Muscle layer of colon (tissue), 2 donors: ENCODE measurements at regions not wholly inside any gene's neighbourhood (a gene's known extent, or its start where the extent isn't known, plus 50 kb on each side); places are given as distances from the start of the nearest gene placed in this dataset.
A peak's percentile ranks its signal among the peaks of the same experiment; 100 is the strongest.

ENCODE experiments used
- H3K27ac ChIP-seq: one replicate; pipeline ENCODE4 v1.7.0; 2013; ENCODE audit warnings: low read depth, mild to moderate bottlenecking, low read length, moderate library complexity
- H3K27me3 ChIP-seq, 2 donors: one replicate each; pipeline ENCODE4 v1.7.0; 2013; ENCODE audit warnings: low read length in 2 of 2, mild to moderate bottlenecking in 2 of 2; ENCODE audit not compliant: insufficient read depth in 2 of 2, control insufficient read depth in 1 of 2
- H3K36me3 ChIP-seq: one replicate; pipeline ENCODE4 v1.7.0; 2013; ENCODE audit warnings: mild to moderate bottlenecking, low read length; ENCODE audit not compliant: insufficient read depth
- H3K4me1 ChIP-seq: one replicate; pipeline ENCODE4 v1.7.0; 2013; ENCODE audit warnings: mild to moderate bottlenecking, low read length; ENCODE audit not compliant: insufficient read depth
- H3K4me3 ChIP-seq, 2 donors: one replicate each; pipeline ENCODE4 v1.7.0; 2013; ENCODE audit warnings: low read length in 2 of 2, low read depth in 1 of 2, mild to moderate bottlenecking in 1 of 2, moderate library complexity in 1 of 2
- H3K9ac ChIP-seq: one replicate; pipeline ENCODE4 v1.7.0; 2013; ENCODE audit warnings: low read length
- H3K9me3 ChIP-seq: one replicate; pipeline ENCODE4 v1.7.0; 2013; ENCODE audit warnings: mild to moderate bottlenecking, low read length
- donor health status: abdominal sarcoma.
- donor health status: Adenocarcinoma of cecum.

DNA sequence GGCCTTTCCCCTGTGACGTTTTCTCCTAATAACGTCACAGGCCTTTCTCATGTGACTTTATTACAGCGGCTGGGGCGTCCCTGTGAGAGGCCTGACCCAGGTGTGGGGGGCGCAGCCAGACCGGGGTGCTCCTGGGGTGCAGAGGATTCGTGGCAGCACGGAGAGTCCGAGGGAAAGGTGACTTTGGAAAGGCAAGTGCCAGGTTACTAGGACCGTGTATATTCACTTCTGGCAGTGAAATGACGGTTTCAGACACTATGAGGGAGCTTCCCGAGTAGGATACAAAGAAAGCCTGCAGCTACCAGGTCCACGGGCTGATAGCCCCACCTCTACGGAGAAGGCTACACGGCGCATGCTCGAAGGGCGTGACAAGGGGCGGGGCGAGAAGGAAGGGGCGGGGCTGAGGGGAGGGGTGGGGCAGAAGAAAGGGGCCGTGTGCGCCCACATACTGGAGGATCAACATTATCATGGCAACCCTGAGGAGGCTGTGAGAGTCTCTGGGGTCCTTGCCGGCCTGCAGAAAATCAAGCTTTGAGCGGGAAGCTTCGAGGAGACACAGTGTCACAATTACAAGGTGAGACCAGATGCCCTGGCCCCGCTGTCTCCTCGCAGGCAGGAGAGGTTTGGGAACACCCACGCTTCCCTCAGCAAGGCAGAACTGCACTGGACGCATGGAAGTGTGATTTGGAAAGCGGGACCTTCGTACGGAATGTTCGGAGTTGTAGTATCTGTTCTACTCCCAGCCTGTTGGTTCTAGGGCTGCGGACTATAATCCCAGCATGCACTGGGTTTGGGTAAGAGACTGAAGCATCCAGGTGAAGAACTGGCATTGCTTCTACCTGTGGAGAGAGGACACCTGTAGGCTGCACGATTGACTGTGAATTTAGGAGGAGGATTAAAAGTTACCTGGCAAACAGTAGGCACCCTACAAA is 54.4 kb upstream of the ZNF337 start:
- no peaks in the 10 kb centered on the region for H3K9me3 ChIP-seq
- H3K36me3 ChIP-seq, result no peaks in the 10 kb centered on the region
- peak overlapping the region; percentile 26 to 65 for H3K4me3 ChIP-seq
- H3K27me3 ChIP-seq, result no peaks in the 10 kb centered on the region
- H3K9ac ChIP-seq, result no peak overlapping the region
- H3K4me1 ChIP-seq, result no peaks in the 10 kb centered on the region
- no peak overlapping the region for H3K27ac ChIP-seq

DNA sequence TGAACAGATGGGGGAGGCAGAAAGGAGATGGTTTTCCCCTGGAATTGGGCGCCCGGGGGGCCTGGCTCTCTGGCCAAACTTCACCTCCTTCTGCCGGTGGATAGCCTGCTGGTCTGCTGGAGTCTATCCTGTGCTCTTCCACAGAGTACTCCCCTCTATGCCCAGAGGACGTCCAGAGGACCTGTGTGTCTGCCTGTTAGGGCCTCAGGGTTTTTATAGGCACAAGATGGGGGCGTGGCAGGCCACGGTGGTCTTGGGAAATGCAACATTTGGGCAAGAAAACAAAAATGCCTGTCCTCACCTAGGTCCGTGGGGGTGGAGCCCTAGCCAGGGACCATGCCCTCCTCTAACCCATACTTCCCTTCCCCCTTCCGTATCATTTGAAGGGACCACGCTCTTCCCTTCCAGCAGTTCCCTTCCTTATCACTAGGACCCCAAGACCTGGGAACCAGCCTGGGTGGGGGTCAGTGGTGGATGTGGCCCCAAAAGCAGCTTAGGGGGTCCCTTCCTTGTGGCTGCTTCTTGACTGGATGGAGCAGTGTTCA is 53.6 kb upstream of the ZNF337 start:
- Histone ChIP-seq H3K27me3 (no peaks in the 10 kb centered on the region), H3K9me3 (no peaks in the 10 kb centered on the region), H3K27ac (no peak overlapping the region), H3K4me3 (peak overlapping the region; percentile 26 to 65), H3K36me3 (no peaks in the 10 kb centered on the region), H3K9ac (no peak overlapping the region), H3K4me1 (no peaks in the 10 kb centered on the region)

- Histone ChIP-seq H3K4me1 (no peaks in the 10 kb centered on the region), H3K27ac (no peak overlapping the region), H3K9ac (no peak overlapping the region), H3K36me3 (no peaks in the 10 kb centered on the region), H3K27me3 (no peaks in the 10 kb centered on the region), H3K4me3 (no peak overlapping the region), H3K9me3 (no peaks in the 10 kb centered on the region)
Observed at GRCh38 chr20:25749649-25750048, 53.0 kb upstream of the ZNF337 start.
